GM12891 (cell line): ENCODE measurements at regions not wholly inside any gene's neighbourhood (a gene's known extent, or its start where the extent isn't known, plus 50 kb on each side); places are given as distances from the start of the nearest gene placed in this dataset.

Experiments used
- DNase-seq: peaks from one replicate; pipeline ENCODE4 v3.0.0; 2011; ENCODE audit warnings: low spot score; ENCODE audit not compliant: insufficient read length
- FAIRE-seq: peaks from 2 replicates; lab custom pipeline; 2011; peaks lifted over from hg19 to GRCh38; lab: Jason Lieb, UNC
- PAX5 ChIP-seq: IDR thresholded peaks from 2 replicates; pipeline ENCODE4 v1.6.1; 2011; ENCODE audit warnings: low read length, moderate library complexity, mild to moderate bottlenecking; ENCODE audit not compliant: insufficient read depth, severe bottlenecking
- POLR2A ChIP-seq: IDR thresholded peaks from 2 replicates; pipeline ENCODE4 v1.6.1; 2011; ENCODE audit warnings: low read depth, low read length, control low read depth
- POLR2AphosphoS5 ChIP-seq: IDR thresholded peaks from 2 replicates; pipeline ENCODE4 v1.6.1; 2011; ENCODE audit warnings: low read depth, low read length, control low read depth
- POU2F2 ChIP-seq: IDR thresholded peaks from 2 replicates; pipeline ENCODE4 v1.6.1; 2011; ENCODE audit warnings: low read depth, mild to moderate bottlenecking, control low read depth, low read length, moderate library complexity
- SPI1 ChIP-seq: IDR thresholded peaks from 2 replicates; pipeline ENCODE4 v1.6.1; 2011; ENCODE audit warnings: low read depth, low read length, control low read depth
- TAF1 ChIP-seq: IDR thresholded peaks from 2 replicates; pipeline ENCODE4 v1.6.1; 2011; ENCODE audit warnings: low read depth, low read length, control low read depth

- DNase-seq, result no peak
- no peak for TF ChIP-seq TAF1
- TF ChIP-seq POLR2A, result no peak
- TF ChIP-seq SPI1, result no peak
- no peak for TF ChIP-seq PAX5
- TF ChIP-seq POU2F2, result no peak
- TF ChIP-seq POLR2AphosphoS5, result no peak
Measured at GRCh38 chr5:110058175-110058574, 368.4 kb downstream of the MAN2A1 start.

DNA sequence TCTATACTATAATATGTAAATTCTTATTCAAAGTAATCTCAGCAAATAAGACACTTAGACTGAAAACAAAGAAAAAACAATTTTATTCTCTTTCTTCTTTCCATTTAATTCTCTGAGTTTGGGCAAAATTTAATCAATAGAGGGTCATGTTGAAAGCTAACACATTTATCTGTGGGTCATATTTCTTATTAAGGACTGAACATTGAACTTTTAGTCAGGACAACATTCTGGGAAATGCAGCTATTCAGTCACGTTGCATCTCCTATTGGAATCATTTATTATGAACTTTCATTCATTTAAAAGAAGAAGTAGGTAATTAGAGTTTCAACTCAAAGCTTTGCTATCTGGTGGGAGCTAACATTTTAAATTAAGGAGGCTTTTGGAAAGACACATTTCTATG is 372.5 kb downstream of the MAN2A1 start:
- no peak for FAIRE-seq
- TF ChIP-seq POLR2AphosphoS5 (no peak), POLR2A (no peak), SPI1 (no peak), TAF1 (no peak), PAX5 (no peak), POU2F2 (no peak)

More at GRCh38 chr5:110058175-110058574, 368.4 kb downstream of the MAN2A1 start:
- no peak for FAIRE-seq

DNA sequence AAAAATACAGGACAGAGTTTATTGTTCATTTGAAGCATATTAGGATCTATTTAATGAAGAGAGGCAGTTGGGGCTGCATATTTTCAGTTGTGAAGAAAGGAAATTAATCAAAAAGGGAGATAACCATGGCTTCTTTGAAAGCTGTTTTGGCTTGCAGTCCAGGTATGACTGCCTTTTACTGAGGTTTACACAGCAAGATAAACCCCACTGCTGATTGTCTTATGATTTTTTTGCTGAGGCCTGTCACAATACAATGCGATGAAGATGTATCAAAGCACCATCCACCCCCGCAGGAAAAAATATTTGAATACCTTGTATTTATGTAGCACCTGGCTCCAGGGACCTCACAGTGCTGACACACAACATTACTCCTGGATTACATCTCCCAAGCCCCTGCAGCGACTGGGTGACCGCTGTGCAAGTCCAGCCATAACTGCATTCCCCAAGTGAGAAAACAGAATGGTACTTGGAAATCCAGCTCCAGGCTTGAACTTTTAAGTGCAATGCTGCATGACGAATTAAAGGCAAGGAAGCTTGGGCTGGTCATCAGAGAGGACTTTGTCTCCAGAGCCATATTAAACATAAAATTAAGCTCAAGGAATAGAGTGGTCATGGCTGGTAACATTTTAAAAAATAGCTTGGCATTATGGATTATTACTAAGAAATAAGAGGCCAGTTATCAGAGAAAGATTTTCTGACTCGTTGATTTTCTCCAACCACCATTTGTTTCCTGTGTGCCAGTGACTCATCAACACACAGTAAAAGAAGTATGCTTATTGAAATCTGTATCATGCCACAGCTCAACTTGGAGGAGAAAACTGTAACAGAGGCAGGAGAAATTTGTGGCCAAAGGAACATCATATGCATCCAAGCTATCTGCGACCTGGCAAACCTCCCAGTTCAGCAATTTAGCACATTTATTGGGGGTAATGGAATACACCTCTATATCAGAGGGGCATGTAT is 374.2 kb downstream of the MAN2A1 start:
- FAIRE-seq (no peak), DNase-seq (no peak)
- no peak for TF ChIP-seq SPI1
- no peak for TF ChIP-seq POLR2AphosphoS5
- TF ChIP-seq POLR2A, result no peak
- no peak for TF ChIP-seq TAF1
- no peak for TF ChIP-seq POU2F2
- TF ChIP-seq PAX5, result no peak

More for the DNA sequence above, 372.5 kb downstream of the MAN2A1 start:
- DNase-seq, result no peak

GRCh38 chr5:110064603-110065268 is 375.0 kb downstream of the MAN2A1 start:
- no peak for TF ChIP-seq PAX5
- TF ChIP-seq POU2F2, result no peak
- TF ChIP-seq TAF1, result no peak
- no peak for TF ChIP-seq POLR2A
- TF ChIP-seq SPI1, result no peak
- TF ChIP-seq POLR2AphosphoS5, result no peak
- FAIRE-seq (no peak), DNase-seq (no peak)

- DNase-seq (no peak), FAIRE-seq (no peak)
- TF ChIP-seq POU2F2, result no peak
- TF ChIP-seq SPI1, result no peak
- TF ChIP-seq PAX5, result no peak
- no peak for TF ChIP-seq POLR2A
- no peak for TF ChIP-seq TAF1
- no peak for TF ChIP-seq POLR2AphosphoS5
Measured at GRCh38 chr5:110070836-110071235, 381.1 kb downstream of the MAN2A1 start.

DNA sequence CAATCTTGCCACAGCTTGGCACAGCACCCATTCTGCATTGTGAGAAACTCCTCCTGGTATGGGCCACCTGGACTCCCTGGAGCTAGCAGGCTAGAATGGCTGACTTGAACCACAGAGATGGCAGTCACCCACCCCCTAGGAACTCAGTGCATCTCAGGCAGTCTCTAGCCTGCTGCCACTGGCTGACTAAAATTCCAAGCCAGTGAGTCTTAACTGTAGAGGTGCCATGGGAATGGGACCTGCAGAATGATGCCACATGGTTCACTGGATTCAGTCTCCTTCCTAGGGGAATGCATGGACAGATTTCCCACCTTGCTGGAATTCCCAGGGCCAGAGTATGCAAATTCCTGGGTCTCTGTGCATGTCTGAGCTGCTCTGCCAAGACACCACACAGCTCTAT is 382.9 kb downstream of the MAN2A1 start:
- FAIRE-seq (no peak), DNase-seq (no peak)
- TF ChIP-seq POLR2A (no peak), POLR2AphosphoS5 (no peak)

DNA sequence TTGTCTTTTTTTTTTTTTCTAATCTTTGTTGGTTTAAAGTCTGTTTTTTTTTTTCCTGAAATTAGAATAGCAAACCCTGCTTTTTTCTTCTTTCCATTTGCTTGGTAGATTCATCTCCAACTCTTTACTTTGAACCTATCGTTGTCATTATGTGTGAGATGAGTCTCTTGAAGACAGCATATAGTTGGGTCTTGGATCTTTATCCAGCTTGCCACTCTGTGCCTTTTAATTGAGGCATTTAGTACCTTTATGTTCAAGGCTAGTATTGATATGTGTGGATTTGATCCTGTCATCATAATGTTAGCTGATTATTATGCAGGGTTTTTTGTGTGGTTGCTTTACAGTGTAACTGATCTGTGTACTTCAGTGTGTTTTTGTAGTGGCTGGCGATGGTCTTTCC is 383.8 kb downstream of the MAN2A1 start:
- no peak for TF ChIP-seq POLR2AphosphoS5
- TF ChIP-seq POU2F2, result no peak
- no peak for TF ChIP-seq PAX5
- no peak for FAIRE-seq
- no peak for DNase-seq

DNA sequence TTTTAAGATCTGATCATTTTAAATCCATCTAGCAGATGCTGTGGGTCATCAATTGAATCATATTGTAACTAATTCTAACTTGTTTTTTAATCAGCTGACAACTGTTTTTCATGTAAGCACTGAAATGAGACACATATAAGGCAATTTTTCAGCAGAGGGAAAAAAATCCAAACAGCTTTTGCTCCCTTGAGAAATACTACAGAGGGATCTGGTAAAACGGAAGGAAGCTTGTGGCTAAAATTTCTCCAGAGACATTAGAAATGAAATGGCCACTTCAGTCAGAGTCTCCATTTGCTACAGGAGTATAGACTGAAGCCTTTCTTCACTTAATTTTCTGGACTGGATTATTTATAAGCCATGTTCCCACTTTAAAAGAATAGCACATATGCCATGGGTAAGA is 385.9 kb downstream of the MAN2A1 start:
- FAIRE-seq, result no peak
- no peak for DNase-seq
- no peak for TF ChIP-seq SPI1
- TF ChIP-seq POU2F2, result no peak
- no peak for TF ChIP-seq POLR2A
- no peak for TF ChIP-seq PAX5
- TF ChIP-seq TAF1, result no peak
- no peak for TF ChIP-seq POLR2AphosphoS5

GRCh38 chr5:110077147-110077546 is 387.4 kb downstream of the MAN2A1 start:
- TF ChIP-seq SPI1, result no peak
- TF ChIP-seq TAF1, result no peak
- TF ChIP-seq POU2F2, result no peak
- no peak for TF ChIP-seq PAX5
- no peak for TF ChIP-seq POLR2A
- no peak for TF ChIP-seq POLR2AphosphoS5
- no peak for DNase-seq
- FAIRE-seq, result no peak
